Adrenal gland (tissue), 5 donors: ENCODE measurements at regions not wholly inside any gene's neighbourhood (a gene's known extent, or its start where the extent isn't known, plus 50 kb on each side); places are given as distances from the start of the nearest gene placed in this dataset.

Experiments used
- POLR2A ChIP-seq, 2 donors: fragments of 450-650 bp; IDR thresholded peaks; one replicate each; pipeline ENCODE4 v1.6.1; 2017; ENCODE audit warnings: antibody characterized with exemption in 2 of 2, mild to moderate bottlenecking in 2 of 2, moderate library complexity in 1 of 2
- TF ChIP-seq, protein P1 (sequence below), 6 experiments: fragments of 450-650 bp in 4 of 6; fragments of 200-600 bp in 2 of 6; sonication (generic) in 1 of 6; IDR thresholded peaks; 1 replicate in 5 of 6; 2 replicates in 1 of 6; pipeline versions ENCODE4 v1.5.1 to v1.8.0; 2016 to 2021; ENCODE audit warnings: antibody characterized with exemption in 6 of 6, mild to moderate bottlenecking in 2 of 6, moderate library complexity in 1 of 6
- donor health status: DM: no; HTN: no; CAD: no.

DNA sequence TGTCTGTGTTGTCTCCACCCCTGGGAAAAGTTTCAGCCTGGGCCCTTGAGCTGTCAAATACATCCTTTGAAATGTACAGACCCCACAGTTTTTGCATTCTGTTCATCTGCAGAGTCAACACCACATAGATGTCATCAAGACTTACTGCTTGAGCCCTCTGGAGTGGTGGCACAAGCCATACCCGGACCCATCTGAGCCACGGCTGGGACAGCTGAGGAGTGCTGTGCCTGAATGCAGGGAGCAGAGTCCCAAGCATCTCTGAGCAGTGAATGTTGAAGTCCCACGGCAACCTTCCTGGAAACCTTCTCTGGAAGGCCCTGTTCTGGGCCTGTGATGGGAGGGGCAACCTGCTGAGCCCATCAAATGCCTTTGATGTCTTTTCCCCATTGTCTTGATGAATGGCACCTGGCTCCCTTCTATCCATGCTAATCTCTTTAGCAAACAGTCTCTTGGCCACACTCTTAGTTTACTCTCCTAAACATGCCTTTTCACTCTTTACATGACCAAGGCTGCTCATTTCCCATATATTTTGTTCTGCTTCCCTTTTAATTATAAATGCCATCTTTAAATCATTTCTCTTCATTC, 92.5 kb downstream of the ATPSCKMT start:
- TF ChIP-seq, protein P1, sequence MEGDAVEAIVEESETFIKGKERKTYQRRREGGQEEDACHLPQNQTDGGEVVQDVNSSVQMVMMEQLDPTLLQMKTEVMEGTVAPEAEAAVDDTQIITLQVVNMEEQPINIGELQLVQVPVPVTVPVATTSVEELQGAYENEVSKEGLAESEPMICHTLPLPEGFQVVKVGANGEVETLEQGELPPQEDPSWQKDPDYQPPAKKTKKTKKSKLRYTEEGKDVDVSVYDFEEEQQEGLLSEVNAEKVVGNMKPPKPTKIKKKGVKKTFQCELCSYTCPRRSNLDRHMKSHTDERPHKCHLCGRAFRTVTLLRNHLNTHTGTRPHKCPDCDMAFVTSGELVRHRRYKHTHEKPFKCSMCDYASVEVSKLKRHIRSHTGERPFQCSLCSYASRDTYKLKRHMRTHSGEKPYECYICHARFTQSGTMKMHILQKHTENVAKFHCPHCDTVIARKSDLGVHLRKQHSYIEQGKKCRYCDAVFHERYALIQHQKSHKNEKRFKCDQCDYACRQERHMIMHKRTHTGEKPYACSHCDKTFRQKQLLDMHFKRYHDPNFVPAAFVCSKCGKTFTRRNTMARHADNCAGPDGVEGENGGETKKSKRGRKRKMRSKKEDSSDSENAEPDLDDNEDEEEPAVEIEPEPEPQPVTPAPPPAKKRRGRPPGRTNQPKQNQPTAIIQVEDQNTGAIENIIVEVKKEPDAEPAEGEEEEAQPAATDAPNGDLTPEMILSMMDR (IDR thresholded peaks at IDR 0.05): no peak
- no peak for TF ChIP-seq POLR2A (IDR thresholded peaks at IDR 0.05)
